ENCODE measurements at regions not wholly inside any gene's neighbourhood (a gene's known extent, or its start where the extent isn't known, plus 50 kb on each side); places are given as distances from the start of the nearest gene placed in this dataset.

- TF ChIP-seq YY1 (IDR thresholded peaks at IDR 0.05; ENCODE audit: extremely low read depth, insufficient replicate concordance, low read depth, low read length) = no peak
- no peak for TF ChIP-seq ATF3 (IDR thresholded peaks at IDR 0.05)
- no peak for TF ChIP-seq CBX3 (IDR thresholded peaks at IDR 0.05; ENCODE audit: low read depth)
- TF ChIP-seq SP1 (IDR thresholded peaks at IDR 0.05; ENCODE audit: low read depth) = no peak
- no peak for TF ChIP-seq CTCF (IDR thresholded peaks at IDR 0.05 in 2 of 3, conservative IDR thresholded peaks at IDR 0.05 in 1 of 3; ENCODE audit: borderline replicate concordance in 1 of 3, insufficient read depth in 1 of 3, low read depth in 2 of 3, low read length in 2 of 3)
- no peak for TF ChIP-seq EGR1 (IDR thresholded peaks at IDR 0.05; ENCODE audit: low read depth)
- TF ChIP-seq ZFX (IDR thresholded peaks at IDR 0.05) = no peak
- TF ChIP-seq SRF (IDR thresholded peaks at IDR 0.05; ENCODE audit: low read depth) = no peak
- TF ChIP-seq EZH2phosphoT487 (IDR thresholded peaks at IDR 0.05; ENCODE audit: borderline replicate concordance) = no peak
- no peak for TF ChIP-seq FOSL1 (IDR thresholded peaks at IDR 0.05; ENCODE audit: low read depth)
- TF ChIP-seq, protein P1, sequence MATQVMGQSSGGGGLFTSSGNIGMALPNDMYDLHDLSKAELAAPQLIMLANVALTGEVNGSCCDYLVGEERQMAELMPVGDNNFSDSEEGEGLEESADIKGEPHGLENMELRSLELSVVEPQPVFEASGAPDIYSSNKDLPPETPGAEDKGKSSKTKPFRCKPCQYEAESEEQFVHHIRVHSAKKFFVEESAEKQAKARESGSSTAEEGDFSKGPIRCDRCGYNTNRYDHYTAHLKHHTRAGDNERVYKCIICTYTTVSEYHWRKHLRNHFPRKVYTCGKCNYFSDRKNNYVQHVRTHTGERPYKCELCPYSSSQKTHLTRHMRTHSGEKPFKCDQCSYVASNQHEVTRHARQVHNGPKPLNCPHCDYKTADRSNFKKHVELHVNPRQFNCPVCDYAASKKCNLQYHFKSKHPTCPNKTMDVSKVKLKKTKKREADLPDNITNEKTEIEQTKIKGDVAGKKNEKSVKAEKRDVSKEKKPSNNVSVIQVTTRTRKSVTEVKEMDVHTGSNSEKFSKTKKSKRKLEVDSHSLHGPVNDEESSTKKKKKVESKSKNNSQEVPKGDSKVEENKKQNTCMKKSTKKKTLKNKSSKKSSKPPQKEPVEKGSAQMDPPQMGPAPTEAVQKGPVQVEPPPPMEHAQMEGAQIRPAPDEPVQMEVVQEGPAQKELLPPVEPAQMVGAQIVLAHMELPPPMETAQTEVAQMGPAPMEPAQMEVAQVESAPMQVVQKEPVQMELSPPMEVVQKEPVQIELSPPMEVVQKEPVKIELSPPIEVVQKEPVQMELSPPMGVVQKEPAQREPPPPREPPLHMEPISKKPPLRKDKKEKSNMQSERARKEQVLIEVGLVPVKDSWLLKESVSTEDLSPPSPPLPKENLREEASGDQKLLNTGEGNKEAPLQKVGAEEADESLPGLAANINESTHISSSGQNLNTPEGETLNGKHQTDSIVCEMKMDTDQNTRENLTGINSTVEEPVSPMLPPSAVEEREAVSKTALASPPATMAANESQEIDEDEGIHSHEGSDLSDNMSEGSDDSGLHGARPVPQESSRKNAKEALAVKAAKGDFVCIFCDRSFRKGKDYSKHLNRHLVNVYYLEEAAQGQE (IDR thresholded peaks at IDR 0.05; ENCODE audit: low read depth) = no peak
- no peak for TF ChIP-seq CEBPB (IDR thresholded peaks at IDR 0.05; ENCODE audit: low read depth)
- TF ChIP-seq, protein P2, sequence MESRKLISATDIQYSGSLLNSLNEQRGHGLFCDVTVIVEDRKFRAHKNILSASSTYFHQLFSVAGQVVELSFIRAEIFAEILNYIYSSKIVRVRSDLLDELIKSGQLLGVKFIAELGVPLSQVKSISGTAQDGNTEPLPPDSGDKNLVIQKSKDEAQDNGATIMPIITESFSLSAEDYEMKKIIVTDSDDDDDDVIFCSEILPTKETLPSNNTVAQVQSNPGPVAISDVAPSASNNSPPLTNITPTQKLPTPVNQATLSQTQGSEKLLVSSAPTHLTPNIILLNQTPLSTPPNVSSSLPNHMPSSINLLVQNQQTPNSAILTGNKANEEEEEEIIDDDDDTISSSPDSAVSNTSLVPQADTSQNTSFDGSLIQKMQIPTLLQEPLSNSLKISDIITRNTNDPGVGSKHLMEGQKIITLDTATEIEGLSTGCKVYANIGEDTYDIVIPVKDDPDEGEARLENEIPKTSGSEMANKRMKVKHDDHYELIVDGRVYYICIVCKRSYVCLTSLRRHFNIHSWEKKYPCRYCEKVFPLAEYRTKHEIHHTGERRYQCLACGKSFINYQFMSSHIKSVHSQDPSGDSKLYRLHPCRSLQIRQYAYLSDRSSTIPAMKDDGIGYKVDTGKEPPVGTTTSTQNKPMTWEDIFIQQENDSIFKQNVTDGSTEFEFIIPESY (IDR thresholded peaks at IDR 0.05; ENCODE audit: extremely low read depth, insufficient replicate concordance, low read length) = no peak
- TF ChIP-seq SIN3A (IDR thresholded peaks at IDR 0.05; ENCODE audit: low read depth) = no peak
- TF ChIP-seq TCF7L2 (IDR thresholded peaks at IDR 0.05; ENCODE audit: borderline replicate concordance, extremely low read depth, insufficient read depth, insufficient read length) = no peak
- no peak for DNase-seq (ENCODE audit: low read depth, low spot score)
- BruUV-seq (replicated peaks) = no TSS peak
- Histone ChIP-seq H3K36me3 (ENCODE audit: control insufficient read depth in 1 of 2, insufficient read depth in 2 of 2, low read length in 2 of 2) (no peaks in the 10 kb centered on the region), H2AFZ (ENCODE audit: low read depth, low read length, poor library complexity, severe bottlenecking) (no peak overlapping the region), H3K4me2 (ENCODE audit: low read length) (no peak overlapping the region), H3K4me3 (replicated peaks in 1 of 2; ENCODE audit: low read depth in 1 of 2, low read length in 2 of 2) (no peak overlapping the region), H3K9ac (ENCODE audit: low read length) (no peak overlapping the region), H3K4me1 (ENCODE audit: control insufficient read depth in 1 of 2, insufficient read depth in 2 of 2, low read length in 2 of 2) (no peaks in the 10 kb centered on the region), H3K27ac (ENCODE audit: low read depth, low read length) (no peak overlapping the region), H4K20me1 (ENCODE audit: insufficient read depth) (no peaks in the 10 kb centered on the region), H3K79me2 (ENCODE audit: insufficient read depth, low read length) (no peaks in the 10 kb centered on the region), H3K9me3 (ENCODE audit: control insufficient read depth in 1 of 2, insufficient read depth in 1 of 2, low read depth in 1 of 2, low read length in 2 of 2) (no peaks in the 10 kb centered on the region), H3K9me2 (ENCODE audit: insufficient read depth) (no peaks in the 10 kb centered on the region), H3K27me3 (ENCODE audit: insufficient read depth, low read length) (peaks cover 24% of the 10 kb centered on the region)
- CTCF ChIA-PET = no interaction called here
- RAD21 ChIA-PET (ENCODE audit: low non-redundant PET in 1 of 2, low total read pairs in 2 of 2, uncharacterized antibody in 2 of 2, unreplicated experiment in 2 of 2) = no interaction called here
- intact Hi-C loops (cut with micrococcal nuclease) = no loop called here
- no peak for ATAC-seq
- POLR2A ChIA-PET = no interaction called here
Observed at GRCh38 chr1:90443354-90443753, 273.7 kb downstream of the BARHL2 start.
